Mammary epithelial cell (primary cell): ENCODE measurements at regions not wholly inside any gene's neighbourhood (a gene's known extent, or its start where the extent isn't known, plus 50 kb on each side); places are given as distances from the start of the nearest gene placed in this dataset.

Source experiments
- EZH2 ChIP-seq: IDR thresholded peaks from 2 replicates; pipeline ENCODE4 v1.6.1; 2012; ENCODE audit warnings: low read length, inconsistent platforms, borderline replicate concordance
- TF ChIP-seq, protein P1 (sequence below), 2 donors: IDR thresholded peaks in 1 of 2; conservative IDR thresholded peaks in 1 of 2; 2 replicates each; pipeline ENCODE4 v1.5.1; 2011 to 2012; ENCODE audit warnings: inconsistent platforms in 2 of 2, low read length in 2 of 2, mild to moderate bottlenecking in 2 of 2, control low read depth in 1 of 2, low read depth in 1 of 2; ENCODE audit not compliant: insufficient read depth in 1 of 2; ENCODE audit errors: extremely low read depth in 1 of 2

DNA sequence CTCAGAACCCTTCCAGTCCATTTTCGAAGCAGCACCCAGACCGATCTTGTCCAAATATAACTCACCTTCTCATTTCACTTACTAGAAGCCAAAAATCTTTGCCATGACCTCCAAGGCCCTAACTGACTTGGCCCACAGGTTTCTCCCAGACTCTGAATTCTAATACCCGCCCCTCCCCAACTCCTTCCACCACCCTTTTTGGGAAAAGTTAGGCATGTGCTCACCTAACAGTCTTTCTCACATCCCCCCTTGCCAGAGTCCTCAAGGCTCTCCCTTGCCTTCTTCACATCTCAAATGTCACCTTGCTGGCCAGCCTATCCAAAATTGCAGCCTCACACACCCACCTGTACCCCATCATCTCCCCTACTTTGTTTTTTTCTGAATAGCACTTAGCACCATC lies 369.3 kb downstream of the NXPE2 start:
- TF ChIP-seq, protein P1, sequence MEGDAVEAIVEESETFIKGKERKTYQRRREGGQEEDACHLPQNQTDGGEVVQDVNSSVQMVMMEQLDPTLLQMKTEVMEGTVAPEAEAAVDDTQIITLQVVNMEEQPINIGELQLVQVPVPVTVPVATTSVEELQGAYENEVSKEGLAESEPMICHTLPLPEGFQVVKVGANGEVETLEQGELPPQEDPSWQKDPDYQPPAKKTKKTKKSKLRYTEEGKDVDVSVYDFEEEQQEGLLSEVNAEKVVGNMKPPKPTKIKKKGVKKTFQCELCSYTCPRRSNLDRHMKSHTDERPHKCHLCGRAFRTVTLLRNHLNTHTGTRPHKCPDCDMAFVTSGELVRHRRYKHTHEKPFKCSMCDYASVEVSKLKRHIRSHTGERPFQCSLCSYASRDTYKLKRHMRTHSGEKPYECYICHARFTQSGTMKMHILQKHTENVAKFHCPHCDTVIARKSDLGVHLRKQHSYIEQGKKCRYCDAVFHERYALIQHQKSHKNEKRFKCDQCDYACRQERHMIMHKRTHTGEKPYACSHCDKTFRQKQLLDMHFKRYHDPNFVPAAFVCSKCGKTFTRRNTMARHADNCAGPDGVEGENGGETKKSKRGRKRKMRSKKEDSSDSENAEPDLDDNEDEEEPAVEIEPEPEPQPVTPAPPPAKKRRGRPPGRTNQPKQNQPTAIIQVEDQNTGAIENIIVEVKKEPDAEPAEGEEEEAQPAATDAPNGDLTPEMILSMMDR (conservative IDR thresholded peaks at IDR 0.05 in 1 of 2, IDR thresholded peaks at IDR 0.05 in 1 of 2; ENCODE audit: extremely low read depth in 1 of 2, insufficient read depth in 1 of 2, low read depth in 1 of 2, low read length in 2 of 2): no peak
- no peak for TF ChIP-seq EZH2
